Left colon (tissue), 2 donors: ENCODE measurements at regions not wholly inside any gene's neighbourhood (a gene's known extent, or its start where the extent isn't known, plus 50 kb on each side); places are given as distances from the start of the nearest gene placed in this dataset.

Source experiments
- ATAC-seq: fragments of 200-7000 bp; cut with Tn5 transposase; one replicate; pipeline ENCODE4 v1.9.1; 2020; ENCODE audit warnings: mild to moderate bottlenecking, moderate library complexity
- DNase-seq, 2 donors: peaks; one replicate each; pipeline ENCODE4 v3.0.0-alpha.2; 2020
- intact Hi-C, 2 donors: fragments of 100-400 bp; cut with DNase I in 1 of 2; cut with micrococcal nuclease in 1 of 2; formaldehyde crosslinking; loops; one replicate each; pipeline versions ENCODE4 v1.11.2 to v1.14.0; 2022; cut with DNase I, micrococcal nuclease
- donor health status: DM: no; HTN: no; CAD: no.
- donor health status: DM: yes; HTN: yes; CAD: no.

GRCh38 chr4:59920416-59920815 lies 1279.7 kb upstream of the ADGRL3 start:
- intact Hi-C loops: no loop called here
- DNase-seq: no peak

GRCh38 chr4:59925290-59925689 lies 1274.8 kb upstream of the ADGRL3 start:
- ATAC-seq: no peak
- intact Hi-C loops: no loop called here
- DNase-seq: no peak

More at GRCh38 chr4:59920416-59920815, 1279.7 kb upstream of the ADGRL3 start:
- ATAC-seq: no peak

GRCh38 chr4:59936566-59936965 lies 1263.6 kb upstream of the ADGRL3 start:
- intact Hi-C loops: no loop called here
- no peak for DNase-seq
- no peak for ATAC-seq

GRCh38 chr4:59938166-59938565 lies 1262.0 kb upstream of the ADGRL3 start:
- DNase-seq (no peak), ATAC-seq (no peak)
- intact Hi-C loops: no loop called here

GRCh38 chr4:59945277-59945676 lies 1254.8 kb upstream of the ADGRL3 start:
- no peak for DNase-seq
- intact Hi-C loops: no loop called here
- ATAC-seq: no peak

DNA sequence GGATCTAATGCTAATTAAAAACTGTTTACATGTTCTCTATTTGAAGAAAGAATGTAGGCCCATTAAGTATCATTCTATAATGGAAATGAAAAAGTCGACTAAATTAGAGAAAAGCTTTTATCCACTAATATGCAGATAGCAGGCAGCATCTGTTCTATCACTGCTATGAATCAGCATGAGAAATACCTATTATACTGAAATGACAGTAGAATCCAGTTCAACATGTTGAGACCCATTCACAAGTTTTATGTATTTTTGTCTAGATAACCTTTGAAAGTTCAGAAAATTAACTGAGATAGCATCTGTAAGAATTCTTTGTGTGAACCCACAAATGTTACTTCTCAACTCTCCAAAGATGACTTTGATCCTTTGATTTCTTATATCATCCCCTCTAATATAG lies 1254.4 kb upstream of the ADGRL3 start:
- no peak for ATAC-seq
- no peak for DNase-seq
- intact Hi-C loops: no loop called here

GRCh38 chr4:59956366-59956765 lies 1243.8 kb upstream of the ADGRL3 start:
- intact Hi-C loops: no loop called here
- no peak for DNase-seq
- ATAC-seq: no peak

DNA sequence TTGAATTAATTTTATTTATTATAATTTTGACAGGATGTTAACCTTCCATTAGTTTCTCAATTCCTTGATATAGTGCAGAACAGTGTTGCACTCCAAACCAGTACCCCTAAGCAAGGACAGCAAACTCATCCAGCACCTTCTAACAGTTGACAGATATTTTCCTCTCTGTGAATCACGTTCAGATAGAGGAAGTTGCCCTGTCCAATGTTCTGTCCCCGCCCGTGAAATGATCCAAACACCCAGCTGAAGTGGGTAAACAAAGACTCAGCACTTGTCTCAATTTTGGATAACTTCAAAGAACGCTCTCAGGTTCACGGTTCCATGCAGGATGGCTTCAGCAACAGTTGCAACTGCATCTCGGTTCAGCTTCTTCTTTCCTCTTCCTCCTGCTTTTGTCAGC lies 1240.0 kb upstream of the ADGRL3 start:
- no peak for DNase-seq
- ATAC-seq: no peak
- intact Hi-C loops: no loop called here

DNA sequence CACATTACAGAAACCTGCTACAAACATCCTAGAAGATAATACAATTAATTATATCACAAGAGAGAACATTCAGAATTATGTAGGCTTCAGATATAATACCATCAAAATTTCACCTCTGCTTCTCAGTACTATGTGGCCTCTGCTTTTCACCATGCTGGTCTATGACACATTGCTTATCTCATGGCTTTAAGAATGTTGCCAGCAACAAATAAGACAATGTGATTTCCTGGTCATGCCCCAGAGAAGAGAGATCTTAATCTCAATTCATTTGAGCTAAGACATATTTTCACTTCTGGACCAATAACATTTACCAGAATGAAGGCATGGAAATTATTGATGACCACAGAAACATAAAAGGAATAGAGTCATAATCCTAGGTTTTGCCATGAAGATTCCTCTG lies 1233.4 kb upstream of the ADGRL3 start:
- intact Hi-C loops: no loop called here
- no peak for DNase-seq
- ATAC-seq: no peak

DNA sequence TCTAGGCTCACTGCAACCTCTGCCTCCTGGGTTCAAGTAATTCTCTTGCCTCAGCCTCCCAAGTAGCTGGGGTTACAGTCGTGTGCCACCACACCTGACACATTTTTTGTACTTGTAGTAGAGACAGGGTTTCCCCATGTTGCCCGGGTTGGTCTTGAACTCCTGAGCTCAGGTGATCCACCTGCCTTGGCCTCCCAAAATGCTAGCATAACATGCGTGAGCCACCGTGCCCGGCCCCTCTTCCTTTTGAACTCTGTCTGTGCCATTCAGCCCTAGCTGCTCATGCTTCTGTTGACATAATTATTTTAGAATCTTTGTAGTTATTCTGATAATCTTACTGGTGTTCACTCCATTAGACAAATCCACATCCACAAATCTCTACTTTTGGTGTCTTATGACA lies 1231.3 kb upstream of the ADGRL3 start:
- ATAC-seq (no peak), DNase-seq (no peak)
- intact Hi-C loops: no loop called here

- intact Hi-C loops: no loop called here
- no peak for ATAC-seq
- DNase-seq: no peak
Measured at GRCh38 chr4:59969909-59970308, 1230.2 kb upstream of the ADGRL3 start.

DNA sequence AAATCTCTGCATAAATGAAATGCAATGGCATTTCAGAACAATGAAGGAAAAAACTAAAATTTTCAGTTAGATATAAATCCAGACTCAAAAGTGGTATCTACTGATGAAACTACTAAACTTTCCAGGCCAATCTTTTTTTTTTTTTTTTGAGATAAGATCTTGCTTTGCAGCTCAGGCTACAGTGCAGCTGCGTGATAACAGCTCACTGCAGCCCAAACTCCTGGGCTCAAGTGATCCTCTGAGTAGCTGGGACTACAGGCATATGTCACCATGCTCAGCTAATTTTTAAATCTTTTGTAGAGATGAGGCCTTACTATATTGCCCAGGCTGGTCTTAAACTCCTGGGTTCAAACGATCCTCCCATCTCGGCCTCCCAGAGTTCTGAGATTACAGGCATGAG lies 1228.2 kb upstream of the ADGRL3 start:
- intact Hi-C loops: no loop called here
- ATAC-seq (no peak), DNase-seq (no peak)

DNA sequence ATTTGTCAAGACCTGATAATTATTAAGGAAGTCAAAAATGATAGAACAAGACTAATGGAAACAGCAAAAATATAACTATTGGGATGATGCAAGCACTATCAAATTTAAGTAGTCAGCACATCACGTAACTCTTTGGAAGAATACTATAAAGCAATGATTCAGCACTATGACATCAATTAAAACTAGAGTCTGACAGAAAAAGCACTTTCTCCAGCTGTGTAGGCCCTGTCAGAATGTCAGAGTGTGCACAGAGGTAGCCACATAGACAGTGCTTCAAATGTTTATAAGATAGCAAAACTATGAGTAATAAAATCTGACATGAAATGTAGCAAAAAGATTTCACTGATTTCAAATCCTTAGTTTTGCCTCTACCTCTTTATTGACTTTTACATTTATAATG lies 1226.6 kb upstream of the ADGRL3 start:
- no peak for DNase-seq
- intact Hi-C loops: no loop called here
- ATAC-seq: no peak

DNA sequence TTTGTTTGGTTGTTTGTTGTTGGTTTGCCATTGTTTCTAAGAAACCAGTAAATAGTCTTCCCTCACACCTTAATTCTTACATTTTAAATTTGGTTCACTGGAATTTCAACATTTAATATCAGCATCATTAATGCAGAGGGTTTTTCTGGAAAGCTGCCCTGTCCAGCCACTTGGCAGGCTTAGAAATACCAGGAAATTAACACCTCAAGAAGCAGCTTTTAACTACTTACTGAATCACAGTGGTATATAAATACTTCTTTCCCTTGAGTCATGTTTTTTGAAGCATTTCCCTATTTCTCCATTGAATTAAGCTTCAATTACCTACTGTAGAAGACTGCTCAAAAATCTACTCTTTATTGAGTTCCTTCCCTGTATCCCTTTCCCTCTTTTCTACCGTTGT lies 1221.1 kb upstream of the ADGRL3 start:
- ATAC-seq: no peak
- intact Hi-C loops: no loop called here
- no peak for DNase-seq

DNA sequence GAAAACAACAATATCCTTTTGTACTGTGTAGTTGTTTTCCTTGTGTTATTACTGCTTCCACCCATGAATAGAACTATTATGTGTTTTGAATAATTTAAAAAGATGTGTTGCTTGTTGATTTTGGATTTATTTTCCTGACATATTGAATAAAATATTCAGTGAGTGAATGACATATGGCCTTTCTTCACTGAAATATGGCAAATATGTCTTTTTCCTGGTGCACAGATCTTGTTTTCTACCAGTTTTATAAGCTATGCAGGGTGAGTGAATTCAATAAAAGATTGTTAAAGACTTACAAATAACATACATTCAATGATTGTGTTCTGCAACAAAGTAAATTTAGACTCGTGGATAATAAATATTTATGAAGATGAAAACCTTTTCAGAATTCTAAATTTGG lies 1216.3 kb upstream of the ADGRL3 start:
- no peak for DNase-seq
- ATAC-seq: no peak
- intact Hi-C loops: no loop called here

- intact Hi-C loops: no loop called here
- DNase-seq (no peak), ATAC-seq (no peak)
Measured at GRCh38 chr4:59987289-59987688, 1212.8 kb upstream of the ADGRL3 start.

DNA sequence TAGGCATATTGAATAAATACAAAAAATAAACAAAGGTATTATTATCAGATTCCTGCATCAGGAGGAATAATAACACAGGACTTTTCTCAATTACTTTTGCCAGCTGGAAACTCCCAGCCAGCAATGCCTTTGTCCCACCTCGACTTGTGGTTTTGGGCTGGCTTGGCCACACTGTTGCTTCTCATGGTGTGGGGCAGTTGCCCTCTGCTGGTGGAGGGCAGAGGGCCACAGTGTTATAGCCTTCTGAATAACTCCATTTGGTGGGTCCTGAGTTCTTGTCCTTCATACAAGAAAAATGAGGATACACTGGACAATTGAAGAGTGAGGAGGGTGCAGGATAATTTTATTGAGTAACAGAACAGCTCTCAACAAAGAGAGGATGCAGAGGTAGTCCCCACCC lies 1206.0 kb upstream of the ADGRL3 start:
- DNase-seq (no peak), ATAC-seq (no peak)
- intact Hi-C loops: no loop called here

DNA sequence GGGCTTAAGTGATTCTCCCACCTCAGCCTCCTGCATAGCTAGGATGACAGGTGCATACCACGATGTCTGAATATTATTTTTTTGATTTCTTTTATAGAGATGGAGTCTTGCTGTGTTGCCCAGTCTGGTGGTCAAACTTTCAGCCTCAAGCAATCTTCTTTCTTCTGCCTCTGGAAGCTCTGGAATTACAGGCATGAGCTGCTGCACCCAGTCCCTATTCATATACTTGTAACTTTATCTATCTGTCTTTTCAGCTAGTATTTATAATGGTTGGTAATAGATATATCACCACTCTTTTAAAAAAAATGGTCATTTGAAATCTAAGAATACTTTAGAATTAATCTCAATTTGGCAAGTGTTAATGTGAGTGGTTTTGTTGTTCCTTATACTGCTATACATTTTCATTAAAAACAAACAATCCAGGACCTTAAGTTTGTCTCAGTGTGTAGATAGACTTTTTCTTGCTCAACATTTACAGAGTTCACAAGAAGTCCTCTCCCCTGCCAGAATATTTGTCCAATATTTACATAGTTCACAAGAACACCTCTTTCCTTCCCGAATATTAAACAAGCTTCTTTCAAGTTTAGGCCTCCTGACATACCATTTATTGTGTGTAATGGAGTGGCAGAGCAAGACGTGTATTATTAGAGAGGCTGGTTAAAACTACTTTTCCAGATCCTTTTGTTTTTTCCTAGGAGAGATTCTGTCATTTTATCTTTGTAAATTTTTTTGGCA lies 1197.4 kb upstream of the ADGRL3 start:
- intact Hi-C loops: no loop called here
- ATAC-seq (no peak), DNase-seq (no peak)

GRCh38 chr4:60013464-60014184 lies 1186.5 kb upstream of the ADGRL3 start:
- ATAC-seq: no peak
- DNase-seq: no peak
- intact Hi-C loops: no loop called here

DNA sequence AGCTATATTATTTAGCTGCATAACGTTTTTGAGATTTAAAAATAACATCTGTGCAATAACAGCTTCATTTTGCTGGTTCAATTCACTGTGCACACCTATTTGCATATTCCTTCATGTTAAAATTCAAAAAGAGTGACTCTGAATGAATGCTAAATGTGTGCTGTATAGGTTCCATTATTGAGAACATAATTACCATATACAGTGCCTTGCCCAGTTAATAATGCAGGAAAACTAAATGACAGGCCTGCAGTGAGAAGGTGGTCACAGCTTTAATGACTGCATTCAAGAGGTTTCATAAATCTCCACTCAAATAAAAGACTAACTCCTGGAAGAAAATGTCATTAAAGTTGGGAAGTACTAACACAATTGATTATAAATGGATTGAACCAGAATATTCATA lies 1183.2 kb upstream of the ADGRL3 start:
- no peak for DNase-seq
- intact Hi-C loops: no loop called here
- no peak for ATAC-seq

DNA sequence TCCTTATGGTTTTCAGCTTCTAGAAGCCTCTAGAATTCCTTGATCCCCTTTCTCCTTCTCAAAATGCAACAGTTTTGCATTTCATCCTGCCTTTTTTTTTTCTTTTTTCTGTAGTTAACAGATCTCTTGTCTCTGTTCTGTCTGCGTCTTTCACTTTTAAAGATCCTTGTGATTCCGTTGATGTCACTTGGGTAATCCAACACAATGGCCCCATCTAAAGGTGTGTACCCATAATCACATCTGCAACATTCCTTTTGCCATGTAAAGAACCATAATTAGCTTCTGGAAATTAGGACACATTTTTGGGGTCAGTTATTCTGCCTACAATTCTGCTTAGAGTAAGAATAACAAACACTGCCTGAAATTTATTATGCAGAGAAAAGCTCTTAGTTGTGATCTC lies 1180.9 kb upstream of the ADGRL3 start:
- intact Hi-C loops: no loop called here
- ATAC-seq (no peak), DNase-seq (no peak)
